Breast epithelium (tissue), 3 donors: ENCODE measurements at regions not wholly inside any gene's neighbourhood (a gene's known extent, or its start where the extent isn't known, plus 50 kb on each side); places are given as distances from the start of the nearest gene placed in this dataset.

Experiments used
- CTCF ChIP-seq, 3 donors: fragments of 450-650 bp; IDR thresholded peaks; one replicate each; pipeline ENCODE4 v1.5.1; 2016 to 2017; ENCODE audit warnings: antibody characterized with exemption in 3 of 3, mild to moderate bottlenecking in 3 of 3, moderate library complexity in 3 of 3
- POLR2A ChIP-seq: fragments of 450-650 bp; IDR thresholded peaks from one replicate; pipeline ENCODE4 v1.6.1; 2016; ENCODE audit warnings: antibody characterized with exemption, mild to moderate bottlenecking, moderate library complexity

GRCh38 chr9:115413304-115413703, 295.3 kb upstream of the TNC start:
- TF ChIP-seq CTCF (IDR thresholded peaks at IDR 0.05), result no peak
- no peak for TF ChIP-seq POLR2A
